Cardiac fibroblast (primary cell): ENCODE measurements at regions not wholly inside any gene's neighbourhood (a gene's known extent, or its start where the extent isn't known, plus 50 kb on each side); places are given as distances from the start of the nearest gene placed in this dataset.

Experiments
- DNase-seq, 2 donors: peaks; one replicate each; pipeline versions ENCODE4 v3.0.0 to v3.0.0-alpha.2; 2010; ENCODE audit warnings: low read depth in 2 of 2
- H3K4me3 ChIP-seq, 2 donors: replicated peaks in 1 of 2; 1 replicate in 1 of 2; 2 replicates in 1 of 2; pipeline ENCODE4 v1.5.1; 2011; ENCODE audit warnings: low read depth in 2 of 2, low read length in 2 of 2, mild to moderate bottlenecking in 2 of 2, moderate library complexity in 1 of 2
- CTCF ChIP-seq: IDR thresholded peaks from one replicate; pipeline ENCODE4 v1.5.1; 2011; ENCODE audit warnings: low read depth, mild to moderate bottlenecking, low read length, inconsistent platforms

- DNase-seq: no peak
- TF ChIP-seq CTCF: no peak
- H3K4me3 ChIP-seq: no peak overlapping the region
Observed at GRCh38 chr2:145584353-145584752, 1064.4 kb upstream of the ZEB2 start.

GRCh38 chr2:145573608-145574007 is 1053.7 kb upstream of the ZEB2 start:
- no peak for DNase-seq
- TF ChIP-seq CTCF: no peak

GRCh38 chr2:145572238-145572637 is 1052.3 kb upstream of the ZEB2 start:
- no peak for DNase-seq
- TF ChIP-seq CTCF: no peak
- no peak overlapping the region for H3K4me3 ChIP-seq

More at GRCh38 chr2:145573608-145574007, 1053.7 kb upstream of the ZEB2 start:
- no peak overlapping the region for H3K4me3 ChIP-seq

GRCh38 chr2:145569108-145569507 is 1049.2 kb upstream of the ZEB2 start:
- peak; percentile 8 to 62 for DNase-seq
- no peak overlapping the region for H3K4me3 ChIP-seq
- TF ChIP-seq CTCF: no peak

- TF ChIP-seq CTCF: no peak
- DNase-seq: peak in 1 of 2 donors; percentile 12
- H3K4me3 ChIP-seq: no peak overlapping the region
Observed at GRCh38 chr2:145563741-145564615, 1044.1 kb upstream of the ZEB2 start.

GRCh38 chr2:145561152-145561551 is 1041.2 kb upstream of the ZEB2 start:
- no peak overlapping the region for H3K4me3 ChIP-seq
- TF ChIP-seq CTCF: no peak
- no peak for DNase-seq
